Endodermal cell (in vitro differentiated cells): ENCODE measurements at regions not wholly inside any gene's neighbourhood (a gene's known extent, or its start where the extent isn't known, plus 50 kb on each side); places are given as distances from the start of the nearest gene placed in this dataset.
"Not testable (repeated sequence)": the region's sequence is repeated elsewhere in the genome, so short reads cannot be mapped to it uniquely, and the experiment has no call there.

Experiments
- DNase-seq: peaks from one replicate; pipeline ENCODE4 v3.0.0-alpha.2; 2017
- H3K27ac ChIP-seq: 2 replicates; pipeline ENCODE4 v1.5.1; 2013; ENCODE audit warnings: mild to moderate bottlenecking, low read depth, low read length, moderate library complexity
- H3K27me3 ChIP-seq: 2 replicates; pipeline ENCODE4 v1.6.1; 2013; ENCODE audit warnings: mild to moderate bottlenecking, low read length, moderate library complexity; ENCODE audit not compliant: insufficient read depth, control insufficient read depth, poor library complexity, severe bottlenecking
- H3K36me3 ChIP-seq: 2 replicates; pipeline ENCODE4 v1.7.0; 2013; ENCODE audit warnings: mild to moderate bottlenecking, low read length, moderate library complexity; ENCODE audit not compliant: control insufficient read depth, insufficient read depth
- H3K4me1 ChIP-seq: one replicate; pipeline ENCODE4 v1.7.0; 2013; ENCODE audit warnings: low read length; ENCODE audit not compliant: control insufficient read depth, insufficient read depth
- H3K4me3 ChIP-seq: 2 replicates; pipeline ENCODE4 v1.5.1; 2013; ENCODE audit warnings: mild to moderate bottlenecking, low read length, moderate library complexity
- H3K9ac ChIP-seq: 2 replicates; pipeline ENCODE4 v1.6.1; 2013; ENCODE audit warnings: mild to moderate bottlenecking, low read length, moderate library complexity; ENCODE audit not compliant: poor library complexity, severe bottlenecking; ENCODE audit errors: extremely low read depth
- H3K9me3 ChIP-seq: 2 replicates; pipeline ENCODE4 v1.6.1; 2013; ENCODE audit warnings: mild to moderate bottlenecking, low read length, moderate library complexity; ENCODE audit not compliant: control insufficient read depth
- H3K27ac Mint-ChIP-seq: 2 replicates; pipeline ENCODE4 v1.8.0; 2020; ENCODE audit warnings: mixed read lengths
- H3K27me3 Mint-ChIP-seq: 2 replicates; pipeline ENCODE4 v1.8.0; 2021; ENCODE audit warnings: mild to moderate bottlenecking, mixed read lengths; ENCODE audit not compliant: insufficient read depth
- H3K36me3 Mint-ChIP-seq: 2 replicates; pipeline ENCODE4 v1.8.0; 2020; ENCODE audit warnings: low read depth, mixed read lengths
- H3K4me1 Mint-ChIP-seq: 2 replicates; pipeline ENCODE4 v1.8.0; 2020; ENCODE audit warnings: mixed read lengths
- H3K4me3 Mint-ChIP-seq: 2 replicates; pipeline ENCODE4 v1.8.0; 2020; ENCODE audit warnings: mild to moderate bottlenecking, moderate library complexity, mixed read lengths
- H3K9me3 Mint-ChIP-seq: 2 replicates; pipeline ENCODE4 v1.8.0; 2020; ENCODE audit warnings: mild to moderate bottlenecking, mixed read lengths
- CTCF ChIP-seq: fragments of 200-600 bp; sonication (generic); conservative IDR thresholded peaks from 2 replicates; pipeline ENCODE4 v1.5.0; 2021; ENCODE audit warnings: antibody characterized with exemption, mild to moderate bottlenecking
- WGBS, 2 experiments: methylation state at CpG; one replicate each; pipeline versions ENCODE4 v1.1.5 to v1.1.7; 2013; ENCODE audit warnings: missing lambda C conversion rate in 2 of 2, mixed read lengths in 1 of 2; ENCODE audit not compliant: insufficient coverage in 1 of 2, insufficient read length in 1 of 2; 5-methylcytosine and 5-hydroxymethylcytosine counted together

GRCh38 chr4:141352909-141353525 is 132.3 kb downstream of the ZNF330 start:
- Histone ChIP-seq H3K36me3 (no peaks in the 10 kb centered on the region), H3K27ac (no peak overlapping the region), H3K9me3 (no peaks in the 10 kb centered on the region), H3K4me1 (no peaks in the 10 kb centered on the region), H3K4me3 (no peak overlapping the region), H3K9ac (no peak overlapping the region), H3K27me3 (no peaks in the 10 kb centered on the region)
- peak; percentile 44 for DNase-seq
- H3K27ac Mint-ChIP-seq: no peak overlapping the region
- no peaks in the 10 kb centered on the region for H3K9me3 Mint-ChIP-seq
- peaks cover 2% of the 10 kb centered on the region for H3K27me3 Mint-ChIP-seq
- H3K4me3 Mint-ChIP-seq: no peak overlapping the region
- H3K36me3 Mint-ChIP-seq: no peaks in the 10 kb centered on the region
- no peak for TF ChIP-seq CTCF
- 38 to 75% methylated on average over 2 to 5 of the region's 5 CpGs for WGBS, 2 experiments
- H3K4me1 Mint-ChIP-seq: peaks cover 13% of the 10 kb centered on the region

GRCh38 chr4:141356321-141356962 is 135.7 kb downstream of the ZNF330 start:
- Mint-ChIP-seq H3K27me3 (no peaks in the 10 kb centered on the region), H3K9me3 (peaks cover 10% of the 10 kb centered on the region), H3K27ac (no peak overlapping the region), H3K4me3 (no peak overlapping the region), H3K36me3 (no peaks in the 10 kb centered on the region), H3K4me1 (peaks cover 13% of the 10 kb centered on the region)
- no peak overlapping the region for H3K9ac ChIP-seq
- H3K4me3 ChIP-seq: no peak overlapping the region
- no peaks in the 10 kb centered on the region for H3K27me3 ChIP-seq
- no peak overlapping the region for H3K27ac ChIP-seq
- H3K36me3 ChIP-seq: no peaks in the 10 kb centered on the region
- no peak for TF ChIP-seq CTCF
- WGBS, 2 experiments: 80% methylated on average over 1 of the region's 1 CpG; no CpG with 5 or more reads in 1 of the 2 experiments
- no peaks in the 10 kb centered on the region for H3K9me3 ChIP-seq
- no peak for DNase-seq
- H3K4me1 ChIP-seq: no peaks in the 10 kb centered on the region

GRCh38 chr4:141356963-141357335 is 136.3 kb downstream of the ZNF330 start:
- H3K36me3 Mint-ChIP-seq: no peaks in the 10 kb centered on the region
- Histone ChIP-seq H3K36me3 (no peaks in the 10 kb centered on the region), H3K27me3 (no peaks in the 10 kb centered on the region), H3K4me3 (no peak overlapping the region), H3K9me3 (no peaks in the 10 kb centered on the region), H3K4me1 (no peaks in the 10 kb centered on the region), H3K9ac (no peak overlapping the region), H3K27ac (no peak overlapping the region)
- no peaks in the 10 kb centered on the region for H3K27me3 Mint-ChIP-seq
- no peak for DNase-seq
- no peak for TF ChIP-seq CTCF
- H3K4me3 Mint-ChIP-seq: no peak overlapping the region
- H3K4me1 Mint-ChIP-seq: peaks cover 13% of the 10 kb centered on the region
- peaks cover 13% of the 10 kb centered on the region for H3K9me3 Mint-ChIP-seq
- H3K27ac Mint-ChIP-seq: no peak overlapping the region

GRCh38 chr4:141368241-141368640 is 147.5 kb downstream of the ZNF330 start:
- WGBS, 2 experiments: 92 to 100% methylated on average over 2 to 3 of the region's 3 CpGs
- not testable (repeated sequence) for H3K4me1 ChIP-seq, H3K36me3 ChIP-seq, H3K27ac ChIP-seq, H3K9ac ChIP-seq, H3K27me3 Mint-ChIP-seq, H3K27ac Mint-ChIP-seq, H3K36me3 Mint-ChIP-seq, DNase-seq, H3K4me3 ChIP-seq, H3K9me3 ChIP-seq, H3K4me1 Mint-ChIP-seq, H3K27me3 ChIP-seq, H3K4me3 Mint-ChIP-seq
- peaks cover 32% of the 10 kb centered on the region for H3K9me3 Mint-ChIP-seq
